A549 (cell line): ENCODE measurements at regions not wholly inside any gene's neighbourhood (a gene's known extent, or its start where the extent isn't known, plus 50 kb on each side); places are given as distances from the start of the nearest gene placed in this dataset.

Experiments used
- ATAC-seq, 2 experiments: fragments of 200-7000 bp in 1 of 2; fragments of >200 bp in 1 of 2; cut with Nextera tagmentation in 1 of 2; cut with Tn5 transposase in 1 of 2; 3 replicates each; pipeline versions ENCODE4 v1.8.0 to v1.9.1; 2018 to 2020; ENCODE audit warnings: mild to moderate bottlenecking in 1 of 2, moderate library complexity in 1 of 2
- CTCF ChIA-PET: fragments of 300-600 bp; sonication (Branson Sonifier 250); formaldehyde crosslinking; extraction: SDS; loops from one replicate; lab custom pipeline; 2021; ENCODE audit warnings: antibody characterized with exemption, inconsistent platforms; lab: Yijun Ruan, JAX
- POLR2A ChIA-PET: fragments of 350-600 bp; formaldehyde crosslinking; extraction: SDS; loops from one replicate; lab custom pipeline; 2021; ENCODE audit warnings: antibody characterized with exemption, inconsistent platforms; lab: Yijun Ruan, JAX
- DNase-seq, 2 experiments: peaks; one replicate each; pipeline versions ENCODE4 v3.0.0 to v3.0.0-alpha.2; 2011 to 2016; ENCODE audit warnings: low read depth in 1 of 2, low spot score in 1 of 2
- FAIRE-seq: peaks from 2 replicates; lab custom pipeline; 2011; peaks lifted over from hg19 to GRCh38; lab: Jason Lieb, UNC
- H3K27ac ChIP-seq, 2 experiments: fragments of >200 bp; sonication (Bioruptor Twin); formaldehyde crosslinking; 3 replicates each; pipeline ENCODE4 v1.5.1; 2016 to 2017
- H3K4me1 ChIP-seq: fragments of >200 bp; sonication (Bioruptor Twin); formaldehyde crosslinking; 3 replicates; pipeline ENCODE4 v1.6.1; 2016
- H3K4me2 ChIP-seq: fragments of >200 bp; sonication (Bioruptor Twin); formaldehyde crosslinking; 3 replicates; pipeline ENCODE4 v1.6.1; 2016
- H3K4me3 ChIP-seq: fragments of >200 bp; sonication (Bioruptor Twin); formaldehyde crosslinking; 3 replicates; pipeline ENCODE4 v1.5.1; 2016
- H3K9me3 ChIP-seq: fragments of >200 bp; sonication (Bioruptor Twin); formaldehyde crosslinking; 3 replicates; pipeline ENCODE4 v1.6.1; 2016
- ATOH8 ChIP-seq: fragments of 250-450 bp; sonication (Bioruptor Pico); IDR thresholded peaks from 2 replicates; pipeline ENCODE4 v1.5.0; 2020; ENCODE audit warnings: low read depth, mild to moderate bottlenecking, moderate library complexity
- CBX8 ChIP-seq: fragments of 200-600 bp; sonication (generic); IDR thresholded peaks from 2 replicates; pipeline ENCODE4 v1.6.1; 2016
- EHF ChIP-seq: fragments of 250-450 bp; sonication (Bioruptor Pico); IDR thresholded peaks from 2 replicates; pipeline ENCODE4 v1.5.0; 2020; ENCODE audit warnings: mild to moderate bottlenecking
- FOSL2 ChIP-seq, 2 experiments: fragments of 450-650 bp in 1 of 2; fragments of >200 bp in 1 of 2; sonication (Bioruptor Twin) in 1 of 2; formaldehyde crosslinking; IDR thresholded peaks; 2 replicates each; pipeline versions ENCODE4 v1.5.0 to v1.6.1; 2016 to 2020; ENCODE audit warnings: mild to moderate bottlenecking in 1 of 2, moderate library complexity in 1 of 2
- JUNB ChIP-seq: fragments of >200 bp; sonication (Bioruptor Twin); formaldehyde crosslinking; IDR thresholded peaks from 2 replicates; pipeline ENCODE4 v1.6.1; 2016
- MYC ChIP-seq: IDR thresholded peaks from 2 replicates; pipeline ENCODE4 v1.6.1; 2012; ENCODE audit warnings: mild to moderate bottlenecking, inconsistent platforms, low read length, improper control_type of control experiment, borderline replicate concordance
- RARB ChIP-seq: fragments of 250-450 bp; sonication (Bioruptor Pico); IDR thresholded peaks from 2 replicates; pipeline ENCODE4 v1.8.0; 2021; ENCODE audit warnings: mild to moderate bottlenecking, moderate library complexity
- REST ChIP-seq: fragments of 200-600 bp; sonication (generic); IDR thresholded peaks from 2 replicates; pipeline ENCODE4 v1.6.1; 2016; ENCODE audit warnings: antibody characterized with exemption, mild to moderate bottlenecking, moderate library complexity
- RNF2 ChIP-seq: fragments of 200-600 bp; sonication (generic); IDR thresholded peaks from 2 replicates; pipeline ENCODE4 v1.6.1; 2016; ENCODE audit warnings: low read depth, mild to moderate bottlenecking, antibody characterized with exemption, moderate library complexity, borderline replicate concordance
- SMC3 ChIP-seq: fragments of >200 bp; sonication (Bioruptor Twin); formaldehyde crosslinking; IDR thresholded peaks from 3 replicates; pipeline ENCODE4 v1.6.1; 2018; ENCODE audit warnings: inconsistent platforms
- WGBS: methylation state at CpG from one replicate; pipeline ENCODE4 v1.1.6; 2017; ENCODE audit errors: missing lambda C conversion rate; 5-methylcytosine and 5-hydroxymethylcytosine counted together
- TF ChIP-seq, protein P1 (sequence below): IDR thresholded peaks from 2 replicates; pipeline ENCODE4 v1.6.1; 2012

- TF ChIP-seq RNF2 (no peak), MYC (no peak), SMC3 (no peak)
These were observed 64.4 kb upstream of the RTL1 start (continued) for GRCh38 chr14:100967930-100968329.

DNA sequence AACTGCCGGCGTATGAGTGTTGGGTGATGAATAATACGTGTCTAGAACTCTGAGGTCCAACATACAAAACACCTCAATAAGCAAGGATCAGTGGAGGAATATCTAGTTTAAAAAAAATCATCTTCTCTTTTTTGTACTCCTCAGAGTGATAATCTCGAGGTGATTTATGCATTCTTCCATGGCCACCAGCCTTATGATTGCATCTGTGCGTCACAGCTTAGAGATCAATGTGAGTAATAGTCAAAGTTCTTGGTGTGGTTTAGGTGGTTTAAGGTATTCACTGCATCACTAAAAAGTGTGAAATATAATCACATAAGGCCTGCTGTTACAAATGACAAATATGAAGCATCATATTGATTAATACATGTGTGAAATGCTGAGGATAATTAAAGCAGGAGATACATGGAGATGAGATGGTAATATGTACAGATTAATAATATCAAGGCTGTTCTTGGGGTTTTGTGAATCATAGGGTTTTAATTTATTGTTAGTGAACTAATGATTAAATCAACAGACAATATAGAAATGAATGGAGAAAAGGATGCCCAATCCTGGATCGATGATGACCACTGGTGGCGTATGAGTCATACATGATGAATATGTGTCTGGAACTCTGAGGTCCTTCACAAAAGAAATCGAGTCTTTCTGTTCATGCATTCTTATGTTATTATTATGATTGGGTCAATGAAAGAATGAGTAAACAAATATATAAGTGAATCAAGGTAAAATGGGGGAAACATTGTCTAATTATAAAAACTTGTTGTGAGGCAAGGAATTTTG lies 68.8 kb upstream of the RTL1 start:
- Histone ChIP-seq H3K4me2 (no peak overlapping the region), H3K4me3 (no peak overlapping the region), H3K9me3 (no peaks in the 10 kb centered on the region), H3K4me1 (peaks cover 3% of the 10 kb centered on the region; the same call in 1 of the 3 replicates), H3K27ac (no peak overlapping the region)
- no peak for FAIRE-seq
- no peak for ATAC-seq
- no peak for TF ChIP-seq FOSL2 (IDR thresholded peaks at IDR 0.05)
- peak; percentile 65; the same call in 1 of the 2 replicates for TF ChIP-seq FOSL2 (CRISPR knock-in tag; IDR thresholded peaks at IDR 0.05)
- TF ChIP-seq ATOH8 (CRISPR knock-in tag), result no peak
- ChIA-PET POLR2A (no interaction called here), CTCF (interaction anchor here (0.6 kb wide), 1 partner anchor 276 kb away, joined by 3 read pairs; no protein-coding TSS in a partner anchor)
- no peak for DNase-seq
- WGBS, result 63% methylated on average over 8 of the region's 8 CpGs

DNA sequence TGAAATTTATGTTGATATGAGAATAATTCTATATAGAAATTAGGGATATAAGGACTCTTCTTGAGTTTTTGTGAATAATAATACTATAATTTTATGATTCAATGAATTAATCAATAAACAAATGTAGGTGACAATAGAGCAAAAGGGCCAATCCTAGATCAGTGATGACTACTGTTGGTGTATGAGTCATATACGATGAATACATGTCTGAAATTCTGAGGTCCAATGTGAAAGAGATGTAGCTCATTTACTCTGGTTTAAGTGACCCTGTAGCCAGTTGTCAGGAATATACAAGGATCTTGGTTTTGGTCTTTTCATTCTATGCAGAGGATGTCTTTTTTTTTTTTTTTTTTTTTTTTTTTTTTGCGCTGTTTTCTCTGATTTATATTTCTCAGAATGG lies 72.1 kb upstream of the RTL1 start:
- ChIA-PET CTCF (no interaction called here), POLR2A (interaction anchor here (0.6 to 0.9 kb wide), 3 partner anchors 13 to 971 kb away, joined by 5 to 9 read pairs (median 6); no protein-coding TSS in a partner anchor)
- Histone ChIP-seq H3K9me3 (no peaks in the 10 kb centered on the region), H3K4me1 (peaks cover 25% of the 10 kb centered on the region), H3K4me2 (no peak overlapping the region), H3K4me3 (no peak overlapping the region), H3K27ac (no peak overlapping the region)
- ATAC-seq (no peak), DNase-seq (no peak), FAIRE-seq (peak; percentile 7)
- 60% methylated on average over 2 of the region's 2 CpGs for WGBS
- TF ChIP-seq FOSL2 (IDR thresholded peaks at IDR 0.05), result no peak
- peak; percentile 75 for TF ChIP-seq FOSL2 (CRISPR knock-in tag; IDR thresholded peaks at IDR 0.05)
- no peak for TF ChIP-seq REST

DNA sequence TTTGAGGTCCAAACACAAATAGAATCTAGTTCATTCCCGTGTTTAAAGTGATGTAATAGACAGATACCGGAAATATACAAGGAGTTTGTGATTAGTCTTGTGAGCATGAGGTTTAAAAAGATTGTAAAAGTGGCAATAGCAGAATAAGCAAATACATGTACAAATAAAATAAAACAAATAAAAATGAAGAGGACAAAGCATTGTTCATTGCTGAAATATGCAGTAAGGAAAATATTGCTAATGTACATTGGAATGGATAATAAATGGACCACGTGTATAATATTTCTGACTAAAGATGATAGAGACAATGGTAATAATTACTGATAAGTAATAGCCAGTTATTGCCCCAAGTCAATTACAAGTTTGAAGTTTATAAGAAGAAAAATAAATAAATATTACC lies 75.6 kb upstream of the RTL1 start:
- Histone ChIP-seq H3K9me3 (no peaks in the 10 kb centered on the region), H3K4me2 (peak overlapping the region; percentile 72), H3K4me1 (peaks cover 54% of the 10 kb centered on the region), H3K27ac (peak overlapping the region in 1 of 2 experiments; percentile 16; a peak in 1 of 6 replicates), H3K4me3 (no peak overlapping the region)
- DNase-seq, result no peak
- TF ChIP-seq RARB, result no peak
- TF ChIP-seq, protein P1, sequence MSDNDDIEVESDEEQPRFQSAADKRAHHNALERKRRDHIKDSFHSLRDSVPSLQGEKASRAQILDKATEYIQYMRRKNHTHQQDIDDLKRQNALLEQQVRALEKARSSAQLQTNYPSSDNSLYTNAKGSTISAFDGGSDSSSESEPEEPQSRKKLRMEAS, result 0 out of 2 replicates have a peak, but pooled peaks have one; percentile 11
- FAIRE-seq, result no peak
- ChIA-PET CTCF (no interaction called here), POLR2A (no interaction called here)
- no peak for ATAC-seq
- 3% methylated on average over 3 of the region's 3 CpGs for WGBS

GRCh38 chr14:100979780-100980179 lies 76.3 kb upstream of the RTL1 start:
- CTCF ChIA-PET, result no interaction called here
- ATAC-seq (peak; percentile 77 to 87), FAIRE-seq (peak; percentile 96), DNase-seq (peak in 1 of 2 experiments; percentile 62)
- TF ChIP-seq FOSL2 (IDR thresholded peaks at IDR 0.05) (peak; percentile 71), FOSL2 (CRISPR knock-in tag; IDR thresholded peaks at IDR 0.05) (peak; percentile 87), CBX8 (no peak), SMC3 (peak; percentile 11; the same call in 1 of the 3 replicates), JUNB (peak; percentile 83), EHF (no peak)
- 0% methylated on average over 3 of the region's 3 CpGs for WGBS
- Histone ChIP-seq H3K4me3 (no peak overlapping the region), H3K9me3 (no peaks in the 10 kb centered on the region), H3K4me1 (peaks cover 59% of the 10 kb centered on the region), H3K4me2 (peak overlapping the region; percentile 72), H3K27ac (peak overlapping the region in 1 of 2 experiments; percentile 20; a peak in 1 of 6 replicates)
- POLR2A ChIA-PET, result no interaction called here
